Heart right ventricle (tissue), 16 donors: ENCODE measurements at regions not wholly inside any gene's neighbourhood (a gene's known extent, or its start where the extent isn't known, plus 50 kb on each side); places are given as distances from the start of the nearest gene placed in this dataset.

Experiments
- ATAC-seq, 8 donors: fragments of 200-7000 bp; cut with Tn5 transposase; one replicate each; pipeline ENCODE4 v1.9.1; 2020; ENCODE audit warnings: mild to moderate bottlenecking in 8 of 8, moderate library complexity in 8 of 8, moderate number of reproducible peaks in 1 of 8
- DNase-seq, 2 donors: peaks; one replicate each; pipeline ENCODE4 v3.0.0-alpha.2; 2020
- H3K27ac ChIP-seq, 10 donors: fragments of 200-600 bp; sonication (generic) in 2 of 10; one replicate each; pipeline versions ENCODE4 v1.5.0 to v1.8.0; 2020 to 2022; ENCODE audit warnings: mild to moderate bottlenecking in 3 of 10
- H3K27me3 ChIP-seq, 7 donors: fragments of 200-600 bp; one replicate each; pipeline ENCODE4 v1.8.0; 2021 to 2022; ENCODE audit warnings: mild to moderate bottlenecking in 2 of 7
- H3K36me3 ChIP-seq, 9 donors: fragments of 200-600 bp; sonication (generic) in 1 of 9; one replicate each; pipeline versions ENCODE4 v1.5.0 to v1.8.0; 2020 to 2022; ENCODE audit warnings: mild to moderate bottlenecking in 2 of 9
- H3K4me1 ChIP-seq, 9 donors: fragments of 200-600 bp; sonication (generic) in 1 of 9; one replicate each; pipeline versions ENCODE4 v1.5.0 to v1.8.0; 2020 to 2022; ENCODE audit warnings: mild to moderate bottlenecking in 4 of 9
- H3K4me3 ChIP-seq, 10 donors: fragments of 200-600 bp; sonication (generic) in 2 of 10; one replicate each; pipeline versions ENCODE4 v1.5.0 to v1.8.0; 2020 to 2022; ENCODE audit warnings: mild to moderate bottlenecking in 7 of 10, moderate library complexity in 2 of 10
- H3K9me3 ChIP-seq, 11 donors: fragments of 200-600 bp in 10 of 11; sonication (generic) in 2 of 11; one replicate each; pipeline versions ENCODE4 v1.5.0 to v1.8.0; 2013 to 2022; ENCODE audit warnings: mild to moderate bottlenecking in 2 of 11, control low read depth in 1 of 11, moderate library complexity in 1 of 11
- WGBS, 2 donors: extraction: QIAGEN DNeasy Blood & Tissue Kit; methylation state at CpG; one replicate each; pipeline ENCODE4 v1.1.7; 2013; ENCODE audit warnings: inconsistent platforms in 1 of 2; 5-methylcytosine and 5-hydroxymethylcytosine counted together
- intact Hi-C, 10 donors: fragments of 100-400 bp; cut with DNase I; formaldehyde crosslinking; loops; one replicate each; pipeline versions ENCODE4 v1.11.1 to v1.14.2; 2022
- TF ChIP-seq, protein P1 (sequence below), 9 donors: fragments of 200-600 bp; sonication (generic) in 2 of 9; IDR thresholded peaks; one replicate each; pipeline versions ENCODE4 v1.5.0 to v1.8.0; 2021 to 2022; ENCODE audit warnings: antibody characterized with exemption in 9 of 9, mild to moderate bottlenecking in 5 of 9, moderate library complexity in 1 of 9
- donor health status: Arrhythmogenic right ventricular cardiomyopathy.
- donor health status: ischemic (EF 13 %, LVEDD 7.1; RV severe dilation, severe dysfunction).
- donor health status: healthy with polysubstance abuse.
- donor health status: DM: no; HTN: yes; CAD: no.
- donor health status: DM: no; HTN: no; CAD: no.
- donor health status: ischemic (EF 25% LVEDD 6.9; RV normal size, moderate dysfunction).
- donor health status: ischemic (EF 25% LVEDD 5.7; RV mildly dilated, moderate dysfunction).
- donor health status: healthy.
- donor health status: DM: yes; HTN: yes; CAD: no.
- donor health status: Ischemic cardiomyopathy.
- donor health status: ischemic (EF 35%, LVEDD 5.7; RV mildly dilated, moderate dysfunction).
- donor health status: nonischemic (EF 11% LVEDD 7.7; RV severe dilation, severe dysfunction).
- donor health status: DM: yes; HTN: yes; CAD: no.
- donor health status: PGD.
- donor health status: ischemic (EF 29% LVEDD 5.4; RV normal size, mild dysfunction).
- donor health status: nonischemic (EF 23%, LVEDD 6.1; RV moderate dilation, normal function).

DNA sequence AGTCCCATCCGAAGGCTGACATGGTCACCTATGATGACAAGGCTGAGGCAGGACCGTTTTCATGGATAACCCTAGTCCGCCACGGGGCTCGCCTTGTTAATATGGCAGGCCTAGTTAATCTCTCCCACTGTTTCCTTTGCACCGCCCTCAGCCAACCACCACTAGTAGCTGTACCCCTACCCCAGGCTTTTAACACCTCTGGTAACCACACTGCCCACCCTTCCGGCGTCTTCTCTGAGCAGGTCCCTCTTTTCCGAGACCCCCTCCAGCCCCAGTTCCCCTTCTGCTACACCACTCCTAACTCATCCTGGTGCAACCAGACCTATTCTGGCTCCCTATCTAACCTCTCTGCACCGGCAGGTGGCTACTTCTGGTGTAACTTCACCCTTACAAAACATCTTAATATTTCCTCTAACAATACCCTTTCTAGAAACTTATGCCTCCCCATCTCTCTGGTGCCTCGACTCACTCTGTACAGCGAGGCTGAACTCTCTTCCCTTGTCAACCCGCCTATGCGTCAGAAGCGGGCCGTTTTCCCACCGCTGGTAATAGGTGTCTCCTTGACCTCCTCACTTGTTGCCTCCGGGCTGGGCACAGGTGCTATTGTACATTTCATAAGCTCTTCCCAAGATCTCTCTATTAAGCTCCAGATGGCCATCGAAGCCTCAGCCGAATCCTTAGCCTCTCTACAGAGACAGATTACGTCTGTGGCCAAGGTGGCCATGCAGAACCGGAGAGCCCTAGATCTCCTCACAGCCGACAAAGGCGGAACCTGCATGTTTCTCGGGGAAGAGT is 964.4 kb downstream of the RPA4 start:
- ATAC-seq (no peak), DNase-seq (no peak)
- intact Hi-C loops = no loop called here
- WGBS, 2 donors = 91 to 93% methylated on average over 23 to 25 of the region's 25 CpGs
- TF ChIP-seq, protein P1, sequence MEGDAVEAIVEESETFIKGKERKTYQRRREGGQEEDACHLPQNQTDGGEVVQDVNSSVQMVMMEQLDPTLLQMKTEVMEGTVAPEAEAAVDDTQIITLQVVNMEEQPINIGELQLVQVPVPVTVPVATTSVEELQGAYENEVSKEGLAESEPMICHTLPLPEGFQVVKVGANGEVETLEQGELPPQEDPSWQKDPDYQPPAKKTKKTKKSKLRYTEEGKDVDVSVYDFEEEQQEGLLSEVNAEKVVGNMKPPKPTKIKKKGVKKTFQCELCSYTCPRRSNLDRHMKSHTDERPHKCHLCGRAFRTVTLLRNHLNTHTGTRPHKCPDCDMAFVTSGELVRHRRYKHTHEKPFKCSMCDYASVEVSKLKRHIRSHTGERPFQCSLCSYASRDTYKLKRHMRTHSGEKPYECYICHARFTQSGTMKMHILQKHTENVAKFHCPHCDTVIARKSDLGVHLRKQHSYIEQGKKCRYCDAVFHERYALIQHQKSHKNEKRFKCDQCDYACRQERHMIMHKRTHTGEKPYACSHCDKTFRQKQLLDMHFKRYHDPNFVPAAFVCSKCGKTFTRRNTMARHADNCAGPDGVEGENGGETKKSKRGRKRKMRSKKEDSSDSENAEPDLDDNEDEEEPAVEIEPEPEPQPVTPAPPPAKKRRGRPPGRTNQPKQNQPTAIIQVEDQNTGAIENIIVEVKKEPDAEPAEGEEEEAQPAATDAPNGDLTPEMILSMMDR (IDR thresholded peaks at IDR 0.05) = no peak
- Histone ChIP-seq H3K27ac (no peak overlapping the region), H3K4me3 (no peak overlapping the region), H3K36me3 (no peaks in the 10 kb centered on the region), H3K27me3 (no peaks in the 10 kb centered on the region), H3K9me3 (peaks cover 0 to 52% (median 0%) of the 10 kb centered on the region in 11 donors), H3K4me1 (no peaks in the 10 kb centered on the region)

GRCh38 chrX:97849951-97850350 is 966.2 kb downstream of the RPA4 start:
- ATAC-seq (no peak), DNase-seq (no peak)
- TF ChIP-seq, protein P1 (IDR thresholded peaks at IDR 0.05) = no peak
- no peak overlapping the region for H3K4me3 ChIP-seq
- intact Hi-C loops = no loop called here
- H3K27me3 ChIP-seq = no peaks in the 10 kb centered on the region
- H3K9me3 ChIP-seq = peaks cover 0 to 38% (median 0%) of the 10 kb centered on the region in 11 donors
- no peaks in the 10 kb centered on the region for H3K36me3 ChIP-seq
- no peak overlapping the region for H3K27ac ChIP-seq
- H3K4me1 ChIP-seq = no peaks in the 10 kb centered on the region

DNA sequence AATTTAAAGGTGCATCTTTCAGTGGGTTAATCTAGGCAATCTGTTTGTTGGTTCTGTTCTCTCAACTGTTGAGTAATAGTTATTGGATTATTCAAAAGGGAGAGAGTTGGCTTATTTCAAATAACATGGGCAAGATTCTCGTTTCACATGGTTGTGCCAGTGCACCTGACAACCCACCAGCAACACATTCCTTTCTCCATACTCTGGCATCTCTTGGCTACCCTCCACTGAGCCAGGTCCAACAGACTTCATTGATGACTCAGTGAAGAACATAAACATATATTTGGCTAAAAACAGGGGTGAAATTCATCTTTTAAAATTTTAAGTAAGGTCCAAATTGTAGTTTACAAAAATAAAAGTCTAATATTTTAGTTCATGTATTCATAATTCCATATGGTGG is 967.2 kb downstream of the RPA4 start:
- H3K36me3 ChIP-seq = no peaks in the 10 kb centered on the region
- H3K4me3 ChIP-seq = no peak overlapping the region
- DNase-seq = no peak
- intact Hi-C loops = no loop called here
- no peaks in the 10 kb centered on the region for H3K4me1 ChIP-seq
- TF ChIP-seq, protein P1 (IDR thresholded peaks at IDR 0.05) = no peak
- H3K27ac ChIP-seq = no peak overlapping the region
- H3K27me3 ChIP-seq = no peaks in the 10 kb centered on the region
- WGBS, 2 donors = 42 to 67% methylated on average over 1 of the region's 1 CpG
- no peak for ATAC-seq
- peaks cover 0 to 28% (median 0%) of the 10 kb centered on the region in 11 donors for H3K9me3 ChIP-seq

DNA sequence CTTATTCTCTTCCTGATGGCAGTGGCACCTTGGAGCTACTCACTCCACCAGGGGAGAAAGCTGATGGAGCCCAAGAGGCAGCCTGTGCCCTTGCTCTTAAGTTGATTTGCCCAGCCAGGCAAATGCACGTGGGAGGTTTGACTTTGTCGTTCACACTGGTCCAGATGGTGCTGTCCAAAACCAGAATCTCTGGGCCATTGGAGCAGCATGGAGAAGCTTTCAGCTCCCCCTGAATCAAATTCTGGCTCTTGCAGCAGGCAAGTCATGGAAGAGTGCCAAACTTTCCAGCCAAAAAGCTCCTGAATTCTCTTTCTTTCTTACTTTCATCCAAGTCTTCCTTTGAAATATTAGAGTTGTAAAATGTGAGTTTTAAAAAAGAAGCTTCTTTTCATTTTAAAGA is 970.4 kb downstream of the RPA4 start:
- TF ChIP-seq, protein P1 (IDR thresholded peaks at IDR 0.05) = no peak

More for the DNA sequence above, 970.4 kb downstream of the RPA4 start:
- no peaks in the 10 kb centered on the region for H3K9me3 ChIP-seq
- H3K4me1 ChIP-seq = no peaks in the 10 kb centered on the region
- peaks cover 0 to 12% (median 0%) of the 10 kb centered on the region in 7 donors for H3K27me3 ChIP-seq
- H3K36me3 ChIP-seq = no peaks in the 10 kb centered on the region
- DNase-seq (no peak), ATAC-seq (no peak)
- 56 to 61% methylated on average over 2 of the region's 2 CpGs for WGBS, 2 donors
- intact Hi-C loops = no loop called here
- H3K27ac ChIP-seq = no peak overlapping the region
- no peak overlapping the region for H3K4me3 ChIP-seq
